GM19240 (cell line): ENCODE measurements at regions not wholly inside any gene's neighbourhood (a gene's known extent, or its start where the extent isn't known, plus 50 kb on each side); places are given as distances from the start of the nearest gene placed in this dataset.

Experiments used
- DNase-seq: peaks from one replicate; pipeline ENCODE4 v3.0.0; 2011; ENCODE audit warnings: low spot score; ENCODE audit not compliant: insufficient read length

- DNase-seq = no peak
Measured at GRCh38 chr7:81606078-81606863, 163.6 kb downstream of the HGF start.

GRCh38 chr7:81605493-81605892, 164.4 kb downstream of the HGF start:
- no peak for DNase-seq

DNA sequence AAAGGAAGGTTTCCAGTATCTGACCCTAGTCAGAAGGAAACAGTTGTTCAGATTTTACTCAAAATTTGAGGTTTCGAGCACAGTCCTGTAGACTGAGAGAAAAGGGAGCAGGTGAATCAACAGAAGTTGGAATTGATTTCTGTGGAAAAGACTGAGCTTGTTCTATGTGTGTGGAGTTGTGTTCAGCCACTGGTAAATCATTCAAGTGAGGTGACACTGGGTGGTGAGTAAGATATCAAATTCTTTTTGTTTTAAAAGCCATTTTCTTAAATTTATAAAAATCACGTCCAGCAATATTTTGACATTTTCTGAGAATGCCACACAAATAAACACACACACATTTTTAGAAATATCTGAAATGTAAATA, 165.1 kb downstream of the HGF start:
- DNase-seq = no peak

- DNase-seq = no peak
Measured at GRCh38 chr7:81604075-81604807, 165.6 kb downstream of the HGF start.

DNA sequence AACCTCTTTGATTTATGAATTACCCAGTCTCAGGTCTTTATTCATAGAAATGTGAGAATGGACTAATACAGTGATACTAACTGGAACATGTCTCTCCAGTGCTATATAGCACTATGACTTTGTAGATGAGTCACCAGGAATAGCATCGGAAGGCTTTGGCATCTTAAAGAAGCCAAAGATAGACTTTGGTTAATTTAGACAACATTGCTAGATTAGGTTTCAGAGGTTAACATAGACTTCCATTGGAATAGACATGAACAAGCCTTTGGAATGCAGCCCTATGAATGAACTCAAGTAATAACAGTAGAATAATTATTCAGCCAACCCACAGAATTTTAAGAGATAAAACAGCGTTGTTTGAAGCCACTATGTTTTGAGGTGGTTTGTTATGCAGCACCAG, 169.2 kb downstream of the HGF start:
- DNase-seq = no peak

- no peak for DNase-seq
Measured at GRCh38 chr7:81598951-81599350, 170.9 kb downstream of the HGF start.

GRCh38 chr7:81594767-81595166, 175.1 kb downstream of the HGF start:
- no peak for DNase-seq

DNA sequence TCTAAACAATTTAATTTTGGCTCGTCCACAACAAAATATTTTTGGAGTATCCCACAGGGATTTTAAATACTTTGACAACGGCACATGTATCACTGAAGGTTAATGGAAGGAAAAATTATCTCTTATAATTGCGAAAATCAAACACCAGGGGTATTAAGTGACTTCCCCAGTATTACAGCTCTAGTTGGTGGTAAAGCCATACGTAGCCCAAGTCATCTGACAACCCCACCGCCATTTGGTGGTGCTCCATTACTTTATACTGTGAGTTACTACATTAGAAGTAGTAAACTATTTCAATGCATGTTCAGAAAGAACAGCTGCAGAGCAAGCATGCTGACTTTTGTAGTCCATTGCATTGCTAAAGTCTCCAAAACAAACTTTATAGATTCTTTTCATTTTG, 179.7 kb downstream of the HGF start:
- no peak for DNase-seq

DNA sequence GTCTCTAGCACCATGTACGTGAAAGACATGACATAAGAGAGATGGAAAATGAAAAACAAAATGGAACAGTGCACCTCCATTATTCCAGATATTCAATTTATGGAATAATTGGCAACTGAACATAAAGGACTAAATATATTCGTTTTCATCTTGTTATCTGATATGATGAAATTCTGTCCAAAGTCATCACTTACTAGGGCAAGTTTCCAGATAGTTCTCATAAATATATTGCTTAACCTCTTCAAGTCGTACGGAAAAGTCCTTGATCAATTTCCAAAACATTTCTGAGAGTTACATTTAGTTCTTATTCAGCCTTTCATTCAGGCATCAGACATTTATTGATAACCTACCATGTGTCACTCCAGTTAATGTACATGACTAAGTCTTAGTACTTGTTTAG, 185.2 kb downstream of the HGF start:
- DNase-seq = no peak

GRCh38 chr7:81583882-81584533, 185.8 kb downstream of the HGF start:
- no peak for DNase-seq

DNA sequence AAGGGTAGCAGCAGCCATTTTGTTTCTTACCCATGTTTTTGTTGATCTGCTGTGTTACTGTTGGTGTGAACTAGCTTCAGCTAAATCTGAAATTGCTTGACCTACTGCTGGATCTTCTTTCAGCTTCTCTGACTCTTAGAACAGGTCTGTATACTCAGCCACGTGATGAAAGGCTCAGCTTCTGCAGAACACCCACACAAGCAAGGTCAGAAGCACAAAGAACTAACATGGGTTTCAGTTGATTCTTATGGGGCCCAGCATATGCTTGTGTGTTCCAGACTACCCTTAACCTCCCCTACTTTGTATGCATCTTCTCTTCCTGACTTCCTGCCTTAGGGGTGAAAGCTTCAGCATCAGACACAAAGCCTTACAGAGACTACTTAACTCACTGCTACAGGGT, 186.8 kb downstream of the HGF start:
- no peak for DNase-seq

DNA sequence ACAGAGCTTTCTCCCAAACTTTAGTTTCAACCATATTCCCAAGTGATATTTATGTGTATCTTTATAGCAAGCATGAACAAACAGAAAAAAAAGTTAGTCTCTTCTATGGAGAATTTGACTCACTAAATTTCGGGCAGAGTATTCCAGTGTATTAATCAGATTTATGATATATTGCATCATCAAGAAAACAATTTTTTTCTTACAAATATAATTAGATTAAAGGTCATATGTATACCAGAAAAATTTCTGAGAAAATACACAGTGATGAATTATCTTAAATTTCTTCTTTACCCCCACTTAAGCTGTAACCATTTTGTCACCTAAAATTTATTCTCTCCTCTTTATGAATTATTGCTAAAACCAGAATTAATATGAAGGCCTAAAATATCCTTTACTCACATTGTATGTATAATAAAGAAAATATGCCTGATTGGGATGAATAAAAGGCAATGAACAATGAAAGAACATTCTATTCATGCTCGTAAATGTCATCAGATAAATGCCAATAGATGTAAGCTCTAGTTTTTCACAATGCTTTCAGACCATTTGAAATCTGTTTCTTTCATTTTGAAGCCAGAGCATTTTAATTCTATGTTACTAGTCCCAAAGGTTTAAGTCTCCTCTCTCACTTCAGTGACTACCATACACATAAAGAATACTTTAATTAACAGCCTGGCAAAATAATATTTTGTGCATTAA, 192.1 kb downstream of the HGF start:
- DNase-seq = no peak

- no peak for DNase-seq
Measured at GRCh38 chr7:81574723-81575326, 195.0 kb downstream of the HGF start.

DNA sequence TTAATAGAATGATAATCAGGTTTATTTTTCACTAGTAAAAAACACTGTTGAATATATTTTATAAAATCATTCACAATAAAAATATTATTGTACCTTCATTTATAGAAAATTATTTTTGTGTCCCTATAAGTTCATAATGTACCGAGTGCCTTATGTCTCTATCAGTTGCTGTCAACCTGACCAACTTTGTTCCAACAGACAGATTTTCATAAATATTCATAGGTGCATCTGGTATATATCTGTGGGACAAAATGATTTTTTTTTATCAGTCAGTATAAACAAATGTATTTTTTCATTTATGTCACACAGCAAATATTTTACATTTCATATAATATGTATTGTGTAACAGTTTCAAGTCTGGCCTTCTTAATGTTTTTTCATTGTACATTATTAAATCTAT, 195.9 kb downstream of the HGF start:
- no peak for DNase-seq

DNA sequence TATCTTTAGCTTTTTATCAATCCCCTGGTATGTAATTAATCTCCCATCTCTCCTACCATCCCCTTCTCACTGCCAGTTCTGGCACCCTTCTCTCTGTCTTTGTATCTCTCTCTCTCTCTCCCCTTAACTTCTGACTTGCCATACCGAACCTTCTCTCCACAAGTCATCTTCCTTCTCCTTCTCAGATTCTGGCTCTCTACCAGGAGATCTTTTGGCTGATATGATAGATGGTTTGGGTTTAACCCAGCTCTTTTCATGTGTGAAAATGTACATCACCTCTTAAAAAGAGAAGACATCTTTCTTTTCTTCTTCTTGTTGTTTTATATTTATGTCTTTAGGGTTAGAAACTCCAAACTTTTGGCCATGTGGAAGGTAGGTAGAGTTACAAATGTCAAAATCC, 196.7 kb downstream of the HGF start:
- no peak for DNase-seq

GRCh38 chr7:81562581-81562980, 207.3 kb downstream of the HGF start:
- DNase-seq = no peak

DNA sequence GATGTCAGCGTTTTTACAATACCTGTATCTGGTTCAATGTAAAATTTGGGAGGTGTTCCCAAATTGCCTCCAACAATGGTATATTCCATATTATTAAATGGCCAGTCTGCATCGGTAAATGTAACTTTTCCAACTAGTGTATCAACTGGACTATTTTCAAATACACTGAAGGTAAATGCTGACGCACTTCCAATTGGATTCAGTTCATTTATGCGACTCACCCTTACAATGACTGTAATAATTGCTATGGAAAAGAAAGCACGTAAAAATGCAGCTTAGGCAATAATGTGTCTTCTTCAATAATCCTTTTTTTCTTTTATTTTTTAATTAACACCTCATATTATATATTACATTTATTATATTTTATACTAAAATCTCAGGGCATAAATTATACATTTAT, 209.1 kb downstream of the HGF start:
- DNase-seq = no peak

GRCh38 chr7:81549484-81550016, 220.3 kb downstream of the HGF start:
- no peak for DNase-seq

DNA sequence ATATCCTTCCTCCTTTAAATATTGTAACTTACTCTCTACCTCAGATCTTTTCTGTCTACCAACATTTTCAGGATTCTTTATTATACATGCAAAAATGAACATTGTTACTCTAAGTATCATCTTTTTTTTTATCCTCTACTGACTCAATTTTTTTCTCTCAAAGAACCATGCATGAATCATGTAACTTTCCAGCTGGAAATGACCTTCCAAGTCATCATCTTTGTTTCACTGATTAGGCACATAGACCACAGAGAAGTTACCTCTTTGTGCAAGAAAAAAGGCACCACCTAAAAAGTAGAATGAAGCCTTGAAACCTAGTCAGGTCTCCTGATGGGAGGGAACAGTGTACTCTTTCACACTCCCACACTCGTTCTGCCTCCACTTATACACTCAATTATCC, 234.9 kb downstream of the HGF start:
- no peak for DNase-seq

DNA sequence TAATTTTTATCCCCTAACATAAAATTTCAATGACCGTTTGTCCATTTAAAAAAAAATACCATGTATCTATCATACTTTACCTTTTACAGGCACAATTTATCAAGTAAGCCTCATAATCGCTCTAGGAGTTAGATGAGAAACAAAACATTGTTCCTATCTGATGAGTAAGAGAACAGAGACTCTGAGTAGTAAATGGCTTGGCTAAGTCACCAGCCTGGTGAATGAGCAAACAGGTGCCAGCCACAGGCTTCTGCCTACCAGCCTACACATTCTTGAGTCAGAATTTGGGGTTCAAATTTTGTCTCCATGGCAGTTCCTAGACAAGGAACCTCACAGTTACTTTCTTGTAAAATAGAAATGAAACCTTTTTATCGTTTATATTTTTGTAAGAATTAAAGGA, 235.4 kb downstream of the HGF start:
- DNase-seq = no peak

- DNase-seq = no peak
Measured at GRCh38 chr7:81533931-81534330, 235.9 kb downstream of the HGF start.
